Suprapubic skin (tissue), 4 donors: ENCODE measurements at regions not wholly inside any gene's neighbourhood (a gene's known extent, or its start where the extent isn't known, plus 50 kb on each side); places are given as distances from the start of the nearest gene placed in this dataset.

Experiments
- EP300 ChIP-seq: sonication (generic); formaldehyde crosslinking; IDR thresholded peaks from one replicate; pipeline ENCODE4 v1.6.1; 2017; ENCODE audit warnings: antibody characterized with exemption
- POLR2A ChIP-seq, 2 donors: fragments of 450-650 bp; IDR thresholded peaks; one replicate each; pipeline ENCODE4 v1.6.1; 2017; ENCODE audit warnings: antibody characterized with exemption in 2 of 2, mild to moderate bottlenecking in 2 of 2, moderate library complexity in 2 of 2
- POLR2AphosphoS5 ChIP-seq, 3 donors: sonication (generic); formaldehyde crosslinking; IDR thresholded peaks; one replicate each; pipeline ENCODE4 v1.6.1; 2017; ENCODE audit warnings: antibody characterized with exemption in 3 of 3
- TF ChIP-seq, protein P1 (sequence below), 2 donors: fragments of 200-600 bp in 1 of 2; fragments of 450-650 bp in 1 of 2; sonication (generic) in 1 of 2; IDR thresholded peaks; one replicate each; pipeline ENCODE4 v1.5.1; 2016 to 2019; ENCODE audit warnings: antibody characterized with exemption in 2 of 2, mild to moderate bottlenecking in 1 of 2, moderate library complexity in 1 of 2

DNA sequence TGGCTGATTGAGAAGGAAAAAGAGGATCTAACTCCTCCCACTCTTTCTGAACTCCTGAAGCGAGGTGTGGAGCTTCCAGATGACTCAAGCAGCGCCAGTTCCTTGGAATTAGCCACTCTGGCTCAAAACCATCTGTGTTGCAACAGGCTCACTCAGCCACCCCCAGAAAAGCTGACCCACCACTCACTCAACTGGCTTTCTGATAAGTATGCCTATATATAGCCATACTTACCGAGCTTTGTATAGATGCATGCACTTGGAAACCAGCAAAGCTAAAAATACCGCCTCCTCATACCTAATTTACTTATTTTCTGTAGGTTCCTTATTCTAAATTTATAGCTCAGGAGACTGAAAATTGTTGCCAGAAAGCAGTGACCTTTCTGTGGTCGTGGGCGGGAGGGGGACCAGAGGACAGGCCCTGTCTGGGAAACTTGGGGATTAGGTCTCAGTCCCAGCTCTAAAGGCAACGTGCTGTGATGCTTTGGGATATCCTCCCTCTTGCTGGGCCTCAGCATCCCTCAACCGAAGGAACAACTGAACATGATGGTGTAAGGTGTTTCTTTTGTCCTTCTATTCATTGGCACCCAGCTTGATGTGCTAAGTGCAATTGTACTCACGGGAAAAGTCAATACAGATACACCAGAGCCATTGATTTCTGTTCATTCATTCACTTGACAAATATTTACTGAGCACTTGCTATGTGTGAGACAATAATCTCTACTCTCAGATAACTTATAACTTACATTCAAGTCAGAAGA lies 65.7 kb downstream of the NENF start:
- TF ChIP-seq EP300 = no peak
- TF ChIP-seq, protein P1, sequence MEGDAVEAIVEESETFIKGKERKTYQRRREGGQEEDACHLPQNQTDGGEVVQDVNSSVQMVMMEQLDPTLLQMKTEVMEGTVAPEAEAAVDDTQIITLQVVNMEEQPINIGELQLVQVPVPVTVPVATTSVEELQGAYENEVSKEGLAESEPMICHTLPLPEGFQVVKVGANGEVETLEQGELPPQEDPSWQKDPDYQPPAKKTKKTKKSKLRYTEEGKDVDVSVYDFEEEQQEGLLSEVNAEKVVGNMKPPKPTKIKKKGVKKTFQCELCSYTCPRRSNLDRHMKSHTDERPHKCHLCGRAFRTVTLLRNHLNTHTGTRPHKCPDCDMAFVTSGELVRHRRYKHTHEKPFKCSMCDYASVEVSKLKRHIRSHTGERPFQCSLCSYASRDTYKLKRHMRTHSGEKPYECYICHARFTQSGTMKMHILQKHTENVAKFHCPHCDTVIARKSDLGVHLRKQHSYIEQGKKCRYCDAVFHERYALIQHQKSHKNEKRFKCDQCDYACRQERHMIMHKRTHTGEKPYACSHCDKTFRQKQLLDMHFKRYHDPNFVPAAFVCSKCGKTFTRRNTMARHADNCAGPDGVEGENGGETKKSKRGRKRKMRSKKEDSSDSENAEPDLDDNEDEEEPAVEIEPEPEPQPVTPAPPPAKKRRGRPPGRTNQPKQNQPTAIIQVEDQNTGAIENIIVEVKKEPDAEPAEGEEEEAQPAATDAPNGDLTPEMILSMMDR (IDR thresholded peaks at IDR 0.05) = no peak
- no peak for TF ChIP-seq POLR2AphosphoS5 (IDR thresholded peaks at IDR 0.05)
- no peak for TF ChIP-seq POLR2A (IDR thresholded peaks at IDR 0.05)
